Endodermal cell (in vitro differentiated cells): ENCODE measurements at regions not wholly inside any gene's neighbourhood (a gene's known extent, or its start where the extent isn't known, plus 50 kb on each side); places are given as distances from the start of the nearest gene placed in this dataset.

Experiments used
- DNase-seq: peaks from one replicate; pipeline ENCODE4 v3.0.0-alpha.2; 2017
- H3K27ac ChIP-seq: 2 replicates; pipeline ENCODE4 v1.5.1; 2013; ENCODE audit warnings: mild to moderate bottlenecking, low read depth, low read length, moderate library complexity
- H3K27me3 ChIP-seq: 2 replicates; pipeline ENCODE4 v1.6.1; 2013; ENCODE audit warnings: mild to moderate bottlenecking, low read length, moderate library complexity; ENCODE audit not compliant: insufficient read depth, control insufficient read depth, poor library complexity, severe bottlenecking
- H3K36me3 ChIP-seq: 2 replicates; pipeline ENCODE4 v1.7.0; 2013; ENCODE audit warnings: mild to moderate bottlenecking, low read length, moderate library complexity; ENCODE audit not compliant: control insufficient read depth, insufficient read depth
- H3K4me1 ChIP-seq: one replicate; pipeline ENCODE4 v1.7.0; 2013; ENCODE audit warnings: low read length; ENCODE audit not compliant: control insufficient read depth, insufficient read depth
- H3K4me3 ChIP-seq: 2 replicates; pipeline ENCODE4 v1.5.1; 2013; ENCODE audit warnings: mild to moderate bottlenecking, low read length, moderate library complexity
- H3K9ac ChIP-seq: 2 replicates; pipeline ENCODE4 v1.6.1; 2013; ENCODE audit warnings: mild to moderate bottlenecking, low read length, moderate library complexity; ENCODE audit not compliant: poor library complexity, severe bottlenecking; ENCODE audit errors: extremely low read depth
- H3K9me3 ChIP-seq: 2 replicates; pipeline ENCODE4 v1.6.1; 2013; ENCODE audit warnings: mild to moderate bottlenecking, low read length, moderate library complexity; ENCODE audit not compliant: control insufficient read depth
- H3K27ac Mint-ChIP-seq: 2 replicates; pipeline ENCODE4 v1.8.0; 2020; ENCODE audit warnings: mixed read lengths
- H3K27me3 Mint-ChIP-seq: 2 replicates; pipeline ENCODE4 v1.8.0; 2021; ENCODE audit warnings: mild to moderate bottlenecking, mixed read lengths; ENCODE audit not compliant: insufficient read depth
- H3K36me3 Mint-ChIP-seq: 2 replicates; pipeline ENCODE4 v1.8.0; 2020; ENCODE audit warnings: low read depth, mixed read lengths
- H3K4me1 Mint-ChIP-seq: 2 replicates; pipeline ENCODE4 v1.8.0; 2020; ENCODE audit warnings: mixed read lengths
- H3K4me3 Mint-ChIP-seq: 2 replicates; pipeline ENCODE4 v1.8.0; 2020; ENCODE audit warnings: mild to moderate bottlenecking, moderate library complexity, mixed read lengths
- H3K9me3 Mint-ChIP-seq: 2 replicates; pipeline ENCODE4 v1.8.0; 2020; ENCODE audit warnings: mild to moderate bottlenecking, mixed read lengths
- CTCF ChIP-seq: fragments of 200-600 bp; sonication (generic); conservative IDR thresholded peaks from 2 replicates; pipeline ENCODE4 v1.5.0; 2021; ENCODE audit warnings: antibody characterized with exemption, mild to moderate bottlenecking
- WGBS, 2 experiments: methylation state at CpG; one replicate each; pipeline versions ENCODE4 v1.1.5 to v1.1.7; 2013; ENCODE audit warnings: missing lambda C conversion rate in 2 of 2, mixed read lengths in 1 of 2; ENCODE audit not compliant: insufficient coverage in 1 of 2, insufficient read length in 1 of 2; 5-methylcytosine and 5-hydroxymethylcytosine counted together

GRCh38 chr2:150261691-150262090, 225.8 kb downstream of the RND3 start:
- Mint-ChIP-seq H3K4me3 (no peak overlapping the region), H3K27ac (no peak overlapping the region), H3K9me3 (no peaks in the 10 kb centered on the region), H3K27me3 (no peaks in the 10 kb centered on the region), H3K36me3 (no peaks in the 10 kb centered on the region), H3K4me1 (peaks cover 6% of the 10 kb centered on the region)
- no peak for DNase-seq
- 87 to 88% methylated on average over 2 of the region's 2 CpGs for whole genome bisulfite sequencing, 2 experiments
- Histone ChIP-seq H3K36me3 (no peaks in the 10 kb centered on the region), H3K4me1 (no peaks in the 10 kb centered on the region), H3K27me3 (no peaks in the 10 kb centered on the region), H3K4me3 (no peak overlapping the region), H3K9ac (no peak overlapping the region), H3K9me3 (no peaks in the 10 kb centered on the region), H3K27ac (no peak overlapping the region)
- TF ChIP-seq CTCF, result no peak

GRCh38 chr2:150260636-150261035, 226.8 kb downstream of the RND3 start:
- no peak overlapping the region for H3K4me3 ChIP-seq
- 97 to 100% methylated on average over 1 of the region's 1 CpG for WGBS, 2 experiments
- H3K4me1 Mint-ChIP-seq, result peaks cover 6% of the 10 kb centered on the region
- no peaks in the 10 kb centered on the region for H3K9me3 Mint-ChIP-seq
- no peak overlapping the region for H3K27ac Mint-ChIP-seq
- no peak for TF ChIP-seq CTCF
- DNase-seq, result no peak
- H3K4me1 ChIP-seq, result no peaks in the 10 kb centered on the region
- no peaks in the 10 kb centered on the region for H3K9me3 ChIP-seq
- H3K4me3 Mint-ChIP-seq, result no peak overlapping the region
- no peaks in the 10 kb centered on the region for H3K36me3 ChIP-seq
- no peak overlapping the region for H3K9ac ChIP-seq
- no peaks in the 10 kb centered on the region for H3K27me3 ChIP-seq
- H3K36me3 Mint-ChIP-seq, result no peaks in the 10 kb centered on the region
- no peaks in the 10 kb centered on the region for H3K27me3 Mint-ChIP-seq
- no peak overlapping the region for H3K27ac ChIP-seq

GRCh38 chr2:150259746-150260145, 227.7 kb downstream of the RND3 start:
- Histone ChIP-seq H3K36me3 (no peaks in the 10 kb centered on the region), H3K27me3 (no peaks in the 10 kb centered on the region), H3K4me3 (no peak overlapping the region), H3K9ac (no peak overlapping the region), H3K4me1 (no peaks in the 10 kb centered on the region), H3K9me3 (no peaks in the 10 kb centered on the region), H3K27ac (no peak overlapping the region)
- 79% methylated on average over 1 of the region's 1 CpG; no CpG with 5 or more reads in 1 of the 2 experiments for WGBS, 2 experiments
- Mint-ChIP-seq H3K27me3 (no peaks in the 10 kb centered on the region), H3K4me3 (no peak overlapping the region), H3K4me1 (peaks cover 6% of the 10 kb centered on the region), H3K36me3 (no peaks in the 10 kb centered on the region), H3K9me3 (no peaks in the 10 kb centered on the region), H3K27ac (no peak overlapping the region)
- no peak for TF ChIP-seq CTCF
- no peak for DNase-seq
